ENCODE measurements at regions not wholly inside any gene's neighbourhood (a gene's known extent, or its start where the extent isn't known, plus 50 kb on each side); places are given as distances from the start of the nearest gene placed in this dataset.

- TF ChIP-seq EP300 (IDR thresholded peaks at IDR 0.05) (no peak), POLR2A (IDR thresholded peaks at IDR 0.05) (no peak)
- TF ChIP-seq, protein P1, sequence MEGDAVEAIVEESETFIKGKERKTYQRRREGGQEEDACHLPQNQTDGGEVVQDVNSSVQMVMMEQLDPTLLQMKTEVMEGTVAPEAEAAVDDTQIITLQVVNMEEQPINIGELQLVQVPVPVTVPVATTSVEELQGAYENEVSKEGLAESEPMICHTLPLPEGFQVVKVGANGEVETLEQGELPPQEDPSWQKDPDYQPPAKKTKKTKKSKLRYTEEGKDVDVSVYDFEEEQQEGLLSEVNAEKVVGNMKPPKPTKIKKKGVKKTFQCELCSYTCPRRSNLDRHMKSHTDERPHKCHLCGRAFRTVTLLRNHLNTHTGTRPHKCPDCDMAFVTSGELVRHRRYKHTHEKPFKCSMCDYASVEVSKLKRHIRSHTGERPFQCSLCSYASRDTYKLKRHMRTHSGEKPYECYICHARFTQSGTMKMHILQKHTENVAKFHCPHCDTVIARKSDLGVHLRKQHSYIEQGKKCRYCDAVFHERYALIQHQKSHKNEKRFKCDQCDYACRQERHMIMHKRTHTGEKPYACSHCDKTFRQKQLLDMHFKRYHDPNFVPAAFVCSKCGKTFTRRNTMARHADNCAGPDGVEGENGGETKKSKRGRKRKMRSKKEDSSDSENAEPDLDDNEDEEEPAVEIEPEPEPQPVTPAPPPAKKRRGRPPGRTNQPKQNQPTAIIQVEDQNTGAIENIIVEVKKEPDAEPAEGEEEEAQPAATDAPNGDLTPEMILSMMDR (IDR thresholded peaks at IDR 0.05), result no peak
Observed at GRCh38 chr16:35636480-35637230, 2177.2 kb downstream of the TP53TG3F start.
